Neural progenitor cell (in vitro differentiated cells): ENCODE measurements at regions not wholly inside any gene's neighbourhood (a gene's known extent, or its start where the extent isn't known, plus 50 kb on each side); places are given as distances from the start of the nearest gene placed in this dataset.
A peak's percentile ranks its signal among the peaks of the same experiment; 100 is the strongest.

Source experiments
- DNase-seq: peaks from one replicate; pipeline ENCODE4 v3.0.0-alpha.2; 2016; ENCODE audit warnings: low spot score
- H2AFZ ChIP-seq: fragments of 200-600 bp; sonication (generic); replicated peaks from 2 replicates; pipeline ENCODE4 v1.6.1; 2016; ENCODE audit warnings: antibody characterized with exemption
- H3F3A ChIP-seq: fragments of 200-600 bp; sonication (generic); 2 replicates; pipeline ENCODE4 v1.6.1; 2016; ENCODE audit warnings: antibody characterized with exemption, low read depth
- H3K27ac ChIP-seq: fragments of 200-600 bp; sonication (generic); 2 replicates; pipeline ENCODE4 v1.5.1; 2016; ENCODE audit warnings: mild to moderate bottlenecking
- H3K27me3 ChIP-seq: fragments of 200-600 bp; sonication (generic); 2 replicates; pipeline ENCODE4 v1.6.1; 2016; ENCODE audit warnings: mild to moderate bottlenecking, moderate library complexity
- H3K36me3 ChIP-seq: fragments of 200-600 bp; sonication (generic); 2 replicates; pipeline ENCODE4 v1.5.1; 2016
- H3K4me1 ChIP-seq: fragments of 200-600 bp; sonication (generic); 2 replicates; pipeline ENCODE4 v1.6.1; 2016; ENCODE audit warnings: mixed run types
- H3K4me2 ChIP-seq: fragments of 200-600 bp; sonication (generic); 2 replicates; pipeline ENCODE4 v1.6.1; 2016
- H3K4me3 ChIP-seq: fragments of 200-600 bp; sonication (generic); 2 replicates; pipeline ENCODE4 v1.5.1; 2016
- H3K79me2 ChIP-seq: fragments of 200-600 bp; sonication (generic); 2 replicates; pipeline ENCODE4 v1.6.1; 2016; ENCODE audit warnings: low read depth
- H3K9ac ChIP-seq: fragments of 200-600 bp; sonication (generic); 2 replicates; pipeline ENCODE4 v1.6.1; 2016
- H3K9me3 ChIP-seq: fragments of 200-600 bp; sonication (generic); 2 replicates; pipeline ENCODE4 v1.5.1; 2016; ENCODE audit warnings: low read depth
- H4K20me1 ChIP-seq: fragments of 200-600 bp; sonication (generic); 2 replicates; pipeline ENCODE4 v1.6.1; 2016; ENCODE audit warnings: low read depth
- H3K27ac Mint-ChIP-seq: 3 replicates; pipeline ENCODE4 v1.8.0; 2021; ENCODE audit warnings: mixed read lengths
- H3K27me3 Mint-ChIP-seq: 2 replicates; pipeline ENCODE4 v1.8.0; 2022; ENCODE audit warnings: low read depth, mild to moderate bottlenecking, inconsistent platforms, moderate library complexity, mixed read lengths; ENCODE audit not compliant: insufficient read depth
- H3K36me3 Mint-ChIP-seq: 3 replicates; pipeline ENCODE4 v1.8.0; 2021; ENCODE audit warnings: mixed read lengths
- H3K4me1 Mint-ChIP-seq: 3 replicates; pipeline ENCODE4 v1.8.0; 2021; ENCODE audit warnings: mixed read lengths
- H3K4me3 Mint-ChIP-seq: 3 replicates; pipeline ENCODE4 v1.8.0; 2021; ENCODE audit warnings: mild to moderate bottlenecking, moderate library complexity, mixed read lengths
- H3K9me3 Mint-ChIP-seq: 3 replicates; pipeline ENCODE4 v1.8.0; 2020; ENCODE audit warnings: mixed read lengths
- CTCF ChIP-seq: fragments of 200-600 bp; sonication (generic); IDR thresholded peaks from 2 replicates; pipeline ENCODE4 v1.5.1; 2017; ENCODE audit warnings: antibody characterized with exemption, mild to moderate bottlenecking
- EZH2 ChIP-seq: fragments of 200-600 bp; sonication (generic); IDR thresholded peaks from 2 replicates; pipeline ENCODE4 v1.6.1; 2017; ENCODE audit warnings: antibody characterized with exemption, mild to moderate bottlenecking, moderate library complexity

DNA sequence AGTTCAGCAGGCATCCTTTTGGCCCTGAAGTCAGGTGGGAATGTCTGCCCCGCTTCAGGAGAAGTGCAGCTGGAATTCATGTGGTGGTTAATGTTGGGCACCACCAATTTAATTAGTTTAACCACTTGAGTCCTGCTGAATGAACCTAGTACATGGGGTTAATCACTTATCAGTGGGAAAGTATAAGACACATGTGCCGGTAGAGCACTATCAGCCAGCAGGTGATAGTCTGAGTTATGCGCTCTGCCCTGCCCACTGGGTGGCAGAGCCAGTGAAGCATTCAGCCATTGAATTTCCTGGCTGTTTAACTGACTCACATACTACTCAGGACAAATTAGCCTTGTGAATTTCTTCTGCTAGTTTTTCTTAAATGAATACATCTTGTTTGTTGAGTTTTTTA, 789.7 kb upstream of the PRR20A start:
- Histone ChIP-seq H3K79me2 (no peaks in the 10 kb centered on the region), H3K36me3 (no peaks in the 10 kb centered on the region), H3K9ac (no peak overlapping the region), H3K4me2 (no peak overlapping the region), H3F3A (no peaks in the 10 kb centered on the region), H3K27ac (no peak overlapping the region), H3K27me3 (no peaks in the 10 kb centered on the region), H3K4me3 (no peak overlapping the region), H3K4me1 (no peaks in the 10 kb centered on the region), H2AFZ (no peak overlapping the region), H3K9me3 (no peaks in the 10 kb centered on the region), H4K20me1 (no peaks in the 10 kb centered on the region)
- Mint-ChIP-seq H3K4me1 (peaks cover 4% of the 10 kb centered on the region), H3K27me3 (no peaks in the 10 kb centered on the region), H3K4me3 (no peak overlapping the region), H3K27ac (no peak overlapping the region), H3K36me3 (no peaks in the 10 kb centered on the region), H3K9me3 (no peaks in the 10 kb centered on the region)
- TF ChIP-seq CTCF (peak; percentile 6), EZH2 (no peak)
- peak; percentile 23 for DNase-seq

GRCh38 chr13:56352361-56352760, 788.4 kb upstream of the PRR20A start:
- no peak overlapping the region for H3K27ac ChIP-seq
- no peaks in the 10 kb centered on the region for H3K36me3 ChIP-seq
- no peak overlapping the region for H3K4me3 ChIP-seq
- no peak overlapping the region for H3K9ac ChIP-seq
- DNase-seq: no peak
- Mint-ChIP-seq H3K9me3 (no peaks in the 10 kb centered on the region), H3K36me3 (no peaks in the 10 kb centered on the region), H3K27me3 (no peaks in the 10 kb centered on the region), H3K27ac (no peak overlapping the region), H3K4me3 (no peak overlapping the region), H3K4me1 (peaks cover 4% of the 10 kb centered on the region)
- H3K79me2 ChIP-seq: no peaks in the 10 kb centered on the region
- H3K27me3 ChIP-seq: no peaks in the 10 kb centered on the region
- H3K4me2 ChIP-seq: no peak overlapping the region
- H3K9me3 ChIP-seq: no peaks in the 10 kb centered on the region
- no peaks in the 10 kb centered on the region for H3F3A ChIP-seq
- no peaks in the 10 kb centered on the region for H3K4me1 ChIP-seq
- no peak overlapping the region for H2AFZ ChIP-seq
- TF ChIP-seq CTCF: no peak
- H4K20me1 ChIP-seq: no peaks in the 10 kb centered on the region

DNA sequence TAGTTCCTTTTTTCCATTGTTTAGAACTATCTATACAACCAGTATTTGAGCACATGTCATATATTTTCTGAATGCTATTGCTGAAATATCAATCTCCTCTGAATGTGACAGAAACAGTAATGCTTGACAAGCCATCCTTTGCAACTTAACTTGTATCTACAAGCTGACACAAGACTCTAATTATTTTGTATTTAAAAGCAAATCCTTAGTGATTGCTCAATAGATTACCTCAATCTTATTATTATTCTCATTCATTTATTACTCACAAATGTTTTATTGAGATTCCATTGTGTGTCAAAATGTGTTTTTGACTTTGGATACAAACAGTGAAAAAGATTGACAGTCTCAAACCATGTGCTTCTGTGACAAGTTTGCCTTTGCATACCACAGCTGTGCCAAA, 787.8 kb upstream of the PRR20A start:
- DNase-seq: no peak
- H3K9me3 ChIP-seq: no peaks in the 10 kb centered on the region
- H3K4me2 ChIP-seq: no peak overlapping the region
- Mint-ChIP-seq H3K36me3 (no peaks in the 10 kb centered on the region), H3K27ac (no peak overlapping the region), H3K27me3 (no peaks in the 10 kb centered on the region), H3K4me3 (no peak overlapping the region), H3K9me3 (no peaks in the 10 kb centered on the region), H3K4me1 (peaks cover 4% of the 10 kb centered on the region)
- H3F3A ChIP-seq: no peaks in the 10 kb centered on the region
- no peak overlapping the region for H3K27ac ChIP-seq
- H3K4me1 ChIP-seq: no peaks in the 10 kb centered on the region
- no peak for TF ChIP-seq EZH2
- TF ChIP-seq CTCF: no peak
- no peak overlapping the region for H3K9ac ChIP-seq
- no peaks in the 10 kb centered on the region for H3K79me2 ChIP-seq
- no peak overlapping the region for H3K4me3 ChIP-seq
- no peaks in the 10 kb centered on the region for H3K36me3 ChIP-seq
- no peak overlapping the region for H2AFZ ChIP-seq
- no peaks in the 10 kb centered on the region for H4K20me1 ChIP-seq
- H3K27me3 ChIP-seq: no peaks in the 10 kb centered on the region

GRCh38 chr13:56356690-56357089, 784.0 kb upstream of the PRR20A start:
- Histone ChIP-seq H3K36me3 (no peaks in the 10 kb centered on the region), H3K4me2 (no peak overlapping the region), H4K20me1 (no peaks in the 10 kb centered on the region), H2AFZ (no peak overlapping the region), H3K9ac (no peak overlapping the region), H3K27me3 (no peaks in the 10 kb centered on the region), H3K9me3 (no peaks in the 10 kb centered on the region), H3K27ac (no peak overlapping the region), H3K4me1 (no peaks in the 10 kb centered on the region), H3K4me3 (no peak overlapping the region), H3F3A (no peaks in the 10 kb centered on the region), H3K79me2 (no peaks in the 10 kb centered on the region)
- Mint-ChIP-seq H3K9me3 (no peaks in the 10 kb centered on the region), H3K27me3 (no peaks in the 10 kb centered on the region), H3K4me1 (no peaks in the 10 kb centered on the region), H3K36me3 (no peaks in the 10 kb centered on the region), H3K4me3 (no peak overlapping the region), H3K27ac (no peak overlapping the region)
- DNase-seq: no peak
- no peak for TF ChIP-seq CTCF
